GM12878 (cell line): ENCODE measurements at regions not wholly inside any gene's neighbourhood (a gene's known extent, or its start where the extent isn't known, plus 50 kb on each side); places are given as distances from the start of the nearest gene placed in this dataset.

Source experiments
- ATAC-seq: fragments of 200-7000 bp; cut with Tn5 transposase; 3 replicates; pipeline ENCODE4 v1.9.1; 2020; ENCODE audit warnings: mild to moderate bottlenecking, moderate library complexity
- BruUV-seq: library from RNA; stranded (reverse); fragments of 400-500 nt; replicated peaks from 2 replicates; lab custom pipeline; 2021; lab: Mats Ljungman, UMichigan
- CTCF ChIA-PET: fragments of 300-600 bp; sonication (Branson Sonifier 250); formaldehyde crosslinking; extraction: SDS; loops from one replicate; lab custom pipeline; 2021; ENCODE audit warnings: inconsistent platforms; lab: Yijun Ruan, JAX
- POLR2A ChIA-PET: fragments of 350-600 bp; formaldehyde crosslinking; extraction: SDS; loops from one replicate; lab custom pipeline; 2021; ENCODE audit warnings: inconsistent platforms; lab: Charles Lee
- RAD21 ChIA-PET: fragments of 300-600 bp; sonication (Branson Sonifier 250); formaldehyde crosslinking; loops from one replicate; lab custom pipeline; 2023; ENCODE audit warnings: antibody characterized with exemption; ENCODE audit not compliant: unreplicated experiment; lab: Charles Lee
- SMC1A ChIA-PET: fragments of 300-600 bp; sonication (Branson Sonifier 250); formaldehyde crosslinking; loops from one replicate; lab custom pipeline; 2023; ENCODE audit not compliant: unreplicated experiment, uncharacterized antibody; lab: Charles Lee
- DNase-seq: peaks from one replicate; pipeline ENCODE4 v3.0.0-alpha.2; 2011; ENCODE audit warnings: low read depth, low spot score
- FAIRE-seq: peaks from 3 replicates; lab custom pipeline; 2011; peaks lifted over from hg19 to GRCh38; lab: Jason Lieb, UNC
- H2AFZ ChIP-seq: 2 replicates; pipeline ENCODE4 v1.6.0; 2011; ENCODE audit warnings: low read depth, low read length, control low read depth; ENCODE audit not compliant: control insufficient read depth
- H3K27ac ChIP-seq: 2 replicates; pipeline ENCODE4 v1.5.1; 2011; ENCODE audit warnings: control low read depth; ENCODE audit not compliant: control insufficient read depth, insufficient read depth
- H3K27me3 ChIP-seq, 2 experiments: replicated peaks in 1 of 2; 2 replicates each; pipeline versions ENCODE4 v1.6.0 to v1.6.1; 2011; ENCODE audit warnings: low read length in 1 of 2; ENCODE audit not compliant: control insufficient read depth in 2 of 2, insufficient read depth in 2 of 2
- H3K36me3 ChIP-seq, 2 experiments: 2 replicates each; pipeline ENCODE4 v1.5.1; 2011; ENCODE audit warnings: low read length in 1 of 2; ENCODE audit not compliant: control insufficient read depth in 2 of 2, insufficient read depth in 2 of 2
- H3K4me1 ChIP-seq: 2 replicates; pipeline ENCODE4 v1.6.1; 2011; ENCODE audit warnings: mild to moderate bottlenecking, low read length, moderate library complexity, mixed read lengths; ENCODE audit not compliant: control insufficient read depth, insufficient read depth
- H3K4me2 ChIP-seq: 2 replicates; pipeline ENCODE4 v1.6.0; 2011; ENCODE audit warnings: control low read depth; ENCODE audit not compliant: control insufficient read depth, insufficient read depth
- H3K4me3 ChIP-seq: fragments of 200-600 bp; sonication (generic); 2 replicates; pipeline ENCODE4 v1.5.1; 2016
- H3K79me2 ChIP-seq: 2 replicates; pipeline ENCODE4 v1.6.0; 2011; ENCODE audit warnings: low read length; ENCODE audit not compliant: control insufficient read depth, insufficient read depth
- H3K9ac ChIP-seq: 2 replicates; pipeline ENCODE4 v1.8.0; 2011; ENCODE audit warnings: low read length, control low read depth, mixed read lengths; ENCODE audit not compliant: control insufficient read depth, insufficient read depth
- H3K9me3 ChIP-seq: replicated peaks from 3 replicates; pipeline ENCODE4 v1.5.1; 2011; ENCODE audit warnings: mild to moderate bottlenecking, low read length; ENCODE audit not compliant: control insufficient read depth, insufficient read depth
- H4K20me1 ChIP-seq: 2 replicates; pipeline ENCODE4 v1.6.0; 2011; ENCODE audit not compliant: control insufficient read depth, insufficient read depth
- ATF7 ChIP-seq: fragments of 450-650 bp; IDR thresholded peaks from 2 replicates; pipeline ENCODE4 v1.6.1; 2016; ENCODE audit warnings: low read depth, mild to moderate bottlenecking
- CBX5 ChIP-seq: sonication (generic); IDR thresholded peaks from 2 replicates; pipeline ENCODE4 v1.6.1; 2016; ENCODE audit warnings: low read depth, moderate library complexity, mild to moderate bottlenecking, inconsistent platforms
- ESRRA ChIP-seq: IDR thresholded peaks from 2 replicates; pipeline ENCODE4 v1.6.1; 2012; ENCODE audit warnings: mild to moderate bottlenecking, low read length, improper control_type of control experiment
- FOS ChIP-seq: IDR thresholded peaks from 3 replicates; pipeline ENCODE4 v1.6.1; 2011; ENCODE audit warnings: borderline replicate concordance; ENCODE audit not compliant: insufficient read length; ENCODE audit errors: extremely low read depth
- GABPA ChIP-seq: IDR thresholded peaks from 2 replicates; pipeline ENCODE4 v1.6.1; 2014; ENCODE audit warnings: antibody characterized with exemption, low read depth, mild to moderate bottlenecking, inconsistent platforms
- KLF5 ChIP-seq: fragments of 450-650 bp; IDR thresholded peaks from 2 replicates; pipeline ENCODE4 v1.6.1; 2014; ENCODE audit warnings: mild to moderate bottlenecking; ENCODE audit not compliant: partially characterized antibody
- RAD51 ChIP-seq: fragments of 450-650 bp; IDR thresholded peaks from 2 replicates; pipeline ENCODE4 v1.6.1; 2016; ENCODE audit warnings: moderate library complexity, mild to moderate bottlenecking, inconsistent platforms
- RCOR1 ChIP-seq: conservative IDR thresholded peaks from 2 replicates; pipeline ENCODE4 v1.6.1; 2012; ENCODE audit warnings: low read depth, low read length, improper control_type of control experiment
- RFX5 ChIP-seq: IDR thresholded peaks from 2 replicates; pipeline ENCODE4 v1.6.1; 2011; ENCODE audit warnings: low read depth, low read length, improper control_type of control experiment
- SMC3 ChIP-seq: IDR thresholded peaks from 2 replicates; pipeline ENCODE4 v1.6.1; 2011; ENCODE audit warnings: low read length, improper control_type of control experiment, borderline replicate concordance
- ZNF217 ChIP-seq: fragments of 450-650 bp; IDR thresholded peaks from 2 replicates; pipeline ENCODE4 v1.6.1; 2017; ENCODE audit warnings: antibody characterized with exemption, mild to moderate bottlenecking
- WGBS: methylation state at CpG from one replicate; pipeline ENCODE4 v1.1.6; 2016; ENCODE audit warnings: low lambda C conversion rate; ENCODE audit not compliant: insufficient replicate concordance, insufficient coverage; ENCODE audit errors: missing lambda C conversion rate; 5-methylcytosine and 5-hydroxymethylcytosine counted together
- in situ Hi-C: fragments of 300-500 bp; cut with MboI; formaldehyde crosslinking; loops from 9 replicates; pipeline ENCODE4 v1.14.3; 2018; ENCODE audit warnings: mixed read lengths
- intact Hi-C: fragments of 100-400 bp; cut with micrococcal nuclease; formaldehyde crosslinking; loops from one replicate; pipeline ENCODE4 v1.14.2; 2022; ENCODE audit not compliant: unreplicated experiment
- TF ChIP-seq, protein P1 (sequence below): fragments of 450-650 bp; IDR thresholded peaks from 2 replicates; pipeline ENCODE4 v1.6.1; 2014; ENCODE audit warnings: mild to moderate bottlenecking
- TF ChIP-seq, protein P2 (sequence below): fragments of 450-650 bp; IDR thresholded peaks from 2 replicates; pipeline ENCODE4 v1.6.1; 2016; ENCODE audit warnings: mild to moderate bottlenecking

GRCh38 chr10:78794736-78795455, 273.9 kb upstream of the ZMIZ1 start:
- Histone ChIP-seq H4K20me1 (no peaks in the 10 kb centered on the region), H3K9ac (no peak overlapping the region), H2AFZ (no peak overlapping the region), H3K36me3 (no peaks in the 10 kb centered on the region), H3K4me2 (no peak overlapping the region), H3K9me3 (no peaks in the 10 kb centered on the region), H3K4me3 (no peak overlapping the region), H3K27ac (no peak overlapping the region), H3K79me2 (no peaks in the 10 kb centered on the region), H3K4me1 (no peaks in the 10 kb centered on the region), H3K27me3 (peaks cover 2 to 4% of the 10 kb centered on the region in 2 experiments; a peak in 3 of 4 replicates)
- BruUV-seq = no TSS peak
- POLR2A ChIA-PET = no interaction called here
- TF ChIP-seq ESRRA (no peak), ZNF217 (no peak), FOS (no peak), RFX5 (no peak), KLF5 (no peak), CBX5 (no peak), SMC3 (no peak), ATF7 (no peak), GABPA (no peak), RCOR1 (no peak), RAD51 (no peak)
- TF ChIP-seq, protein P1, sequence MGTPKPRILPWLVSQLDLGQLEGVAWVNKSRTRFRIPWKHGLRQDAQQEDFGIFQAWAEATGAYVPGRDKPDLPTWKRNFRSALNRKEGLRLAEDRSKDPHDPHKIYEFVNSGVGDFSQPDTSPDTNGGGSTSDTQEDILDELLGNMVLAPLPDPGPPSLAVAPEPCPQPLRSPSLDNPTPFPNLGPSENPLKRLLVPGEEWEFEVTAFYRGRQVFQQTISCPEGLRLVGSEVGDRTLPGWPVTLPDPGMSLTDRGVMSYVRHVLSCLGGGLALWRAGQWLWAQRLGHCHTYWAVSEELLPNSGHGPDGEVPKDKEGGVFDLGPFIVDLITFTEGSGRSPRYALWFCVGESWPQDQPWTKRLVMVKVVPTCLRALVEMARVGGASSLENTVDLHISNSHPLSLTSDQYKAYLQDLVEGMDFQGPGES = no peak
- TF ChIP-seq, protein P2, sequence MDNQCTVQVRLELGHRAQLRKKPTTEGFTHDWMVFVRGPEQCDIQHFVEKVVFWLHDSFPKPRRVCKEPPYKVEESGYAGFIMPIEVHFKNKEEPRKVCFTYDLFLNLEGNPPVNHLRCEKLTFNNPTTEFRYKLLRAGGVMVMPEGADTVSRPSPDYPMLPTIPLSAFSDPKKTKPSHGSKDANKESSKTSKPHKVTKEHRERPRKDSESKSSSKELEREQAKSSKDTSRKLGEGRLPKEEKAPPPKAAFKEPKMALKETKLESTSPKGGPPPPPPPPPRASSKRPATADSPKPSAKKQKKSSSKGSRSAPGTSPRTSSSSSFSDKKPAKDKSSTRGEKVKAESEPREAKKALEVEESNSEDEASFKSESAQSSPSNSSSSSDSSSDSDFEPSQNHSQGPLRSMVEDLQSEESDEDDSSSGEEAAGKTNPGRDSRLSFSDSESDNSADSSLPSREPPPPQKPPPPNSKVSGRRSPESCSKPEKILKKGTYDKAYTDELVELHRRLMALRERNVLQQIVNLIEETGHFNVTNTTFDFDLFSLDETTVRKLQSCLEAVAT = no peak
- CTCF ChIA-PET = no interaction called here
- FAIRE-seq (no peak), ATAC-seq (no peak), DNase-seq (no peak)
- RAD21 ChIA-PET = no interaction called here
- 9% methylated on average over 7 of the region's 7 CpGs for WGBS
- SMC1A ChIA-PET = no interaction called here
- in situ Hi-C loops (no loop called here), intact Hi-C loops (no loop called here)
